Esophagus squamous epithelium (tissue), 5 donors: ENCODE measurements at regions not wholly inside any gene's neighbourhood (a gene's known extent, or its start where the extent isn't known, plus 50 kb on each side); places are given as distances from the start of the nearest gene placed in this dataset.

Experiments
- DNase-seq: peaks from one replicate; lab custom pipeline; 2025; lab: John Stamatoyannopoulos, UW
- H3K27ac ChIP-seq, 4 donors: fragments of 200-600 bp; sonication (generic); one replicate each; pipeline ENCODE4 v1.5.1; 2016 to 2019; ENCODE audit warnings: mild to moderate bottlenecking in 1 of 4
- H3K27me3 ChIP-seq, 4 donors: fragments of 200-600 bp; sonication (generic); 1 replicate in 3 of 4; 2 replicates in 1 of 4; pipeline versions ENCODE4 v1.5.1 to v1.6.0; 2017 to 2021; ENCODE audit warnings: antibody characterized with exemption in 1 of 4
- H3K36me3 ChIP-seq, 3 donors: fragments of 200-600 bp; sonication (generic); one replicate each; pipeline ENCODE4 v1.5.1; 2016 to 2019
- H3K4me1 ChIP-seq, 3 donors: fragments of 200-600 bp; sonication (generic); one replicate each; pipeline ENCODE4 v1.5.1; 2017 to 2019
- H3K4me3 ChIP-seq, 4 donors: fragments of 200-600 bp; sonication (generic); 1 replicate in 3 of 4; 2 replicates in 1 of 4; pipeline ENCODE4 v1.5.1; 2016 to 2019; ENCODE audit warnings: mild to moderate bottlenecking in 2 of 4, moderate library complexity in 1 of 4
- H3K9me3 ChIP-seq, 3 donors: fragments of 200-600 bp; sonication (generic); one replicate each; pipeline ENCODE4 v1.5.1; 2016 to 2019
- POLR2A ChIP-seq, 4 donors: fragments of 450-650 bp; IDR thresholded peaks; one replicate each; pipeline ENCODE4 v1.6.1; 2017; ENCODE audit warnings: antibody characterized with exemption in 4 of 4, mild to moderate bottlenecking in 4 of 4, moderate library complexity in 3 of 4
- WGBS, 2 donors: methylation state at CpG; one replicate each; pipeline ENCODE4 v1.1.5; 2018; 5-methylcytosine and 5-hydroxymethylcytosine counted together
- intact Hi-C: fragments of 100-400 bp; cut with DNase I; formaldehyde crosslinking; loops from one replicate; pipeline ENCODE4 v1.15.0; 2022
- TF ChIP-seq, protein P1 (sequence below), 6 experiments: fragments of 450-650 bp in 4 of 6; fragments of 200-600 bp in 2 of 6; sonication (generic) in 2 of 6; IDR thresholded peaks; one replicate each; pipeline ENCODE4 v1.5.1; 2016 to 2019; ENCODE audit warnings: antibody characterized with exemption in 6 of 6, mild to moderate bottlenecking in 4 of 6, moderate library complexity in 4 of 6
- donor health status: DM: yes; HTN: yes; CAD: no.

DNA sequence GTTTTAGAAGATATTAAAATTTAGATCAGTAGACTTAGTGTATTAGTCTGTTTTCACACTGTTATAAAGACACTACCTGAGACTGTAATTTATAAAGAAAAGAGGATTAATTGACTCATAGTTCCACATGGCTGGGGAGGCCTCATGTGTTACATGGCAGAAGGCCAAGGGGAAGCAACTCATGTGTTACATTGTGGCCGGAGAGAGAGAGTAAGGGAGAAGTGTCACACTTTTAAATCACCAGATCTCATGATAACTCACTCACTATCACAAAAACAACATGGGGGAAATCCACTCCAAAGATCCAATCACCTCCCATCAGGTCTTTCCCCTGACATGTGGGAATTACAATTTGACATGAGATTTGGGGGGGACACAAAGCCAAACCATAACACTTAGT, 1159.7 kb upstream of the PCDH7 start:
- H3K36me3 ChIP-seq, result no peaks in the 10 kb centered on the region
- TF ChIP-seq POLR2A (IDR thresholded peaks at IDR 0.05), result no peak
- TF ChIP-seq, protein P1, sequence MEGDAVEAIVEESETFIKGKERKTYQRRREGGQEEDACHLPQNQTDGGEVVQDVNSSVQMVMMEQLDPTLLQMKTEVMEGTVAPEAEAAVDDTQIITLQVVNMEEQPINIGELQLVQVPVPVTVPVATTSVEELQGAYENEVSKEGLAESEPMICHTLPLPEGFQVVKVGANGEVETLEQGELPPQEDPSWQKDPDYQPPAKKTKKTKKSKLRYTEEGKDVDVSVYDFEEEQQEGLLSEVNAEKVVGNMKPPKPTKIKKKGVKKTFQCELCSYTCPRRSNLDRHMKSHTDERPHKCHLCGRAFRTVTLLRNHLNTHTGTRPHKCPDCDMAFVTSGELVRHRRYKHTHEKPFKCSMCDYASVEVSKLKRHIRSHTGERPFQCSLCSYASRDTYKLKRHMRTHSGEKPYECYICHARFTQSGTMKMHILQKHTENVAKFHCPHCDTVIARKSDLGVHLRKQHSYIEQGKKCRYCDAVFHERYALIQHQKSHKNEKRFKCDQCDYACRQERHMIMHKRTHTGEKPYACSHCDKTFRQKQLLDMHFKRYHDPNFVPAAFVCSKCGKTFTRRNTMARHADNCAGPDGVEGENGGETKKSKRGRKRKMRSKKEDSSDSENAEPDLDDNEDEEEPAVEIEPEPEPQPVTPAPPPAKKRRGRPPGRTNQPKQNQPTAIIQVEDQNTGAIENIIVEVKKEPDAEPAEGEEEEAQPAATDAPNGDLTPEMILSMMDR (IDR thresholded peaks at IDR 0.05), result no peak
- H3K4me3 ChIP-seq, result no peak overlapping the region
- no peaks in the 10 kb centered on the region for H3K4me1 ChIP-seq
- H3K27me3 ChIP-seq, result no peaks in the 10 kb centered on the region
- no peak for DNase-seq
- H3K27ac ChIP-seq, result no peak overlapping the region
- intact Hi-C loops, result no loop called here
- WGBS, 2 donors, result 14 to 27% methylated on average over 1 of the region's 1 CpG
- no peaks in the 10 kb centered on the region for H3K9me3 ChIP-seq

DNA sequence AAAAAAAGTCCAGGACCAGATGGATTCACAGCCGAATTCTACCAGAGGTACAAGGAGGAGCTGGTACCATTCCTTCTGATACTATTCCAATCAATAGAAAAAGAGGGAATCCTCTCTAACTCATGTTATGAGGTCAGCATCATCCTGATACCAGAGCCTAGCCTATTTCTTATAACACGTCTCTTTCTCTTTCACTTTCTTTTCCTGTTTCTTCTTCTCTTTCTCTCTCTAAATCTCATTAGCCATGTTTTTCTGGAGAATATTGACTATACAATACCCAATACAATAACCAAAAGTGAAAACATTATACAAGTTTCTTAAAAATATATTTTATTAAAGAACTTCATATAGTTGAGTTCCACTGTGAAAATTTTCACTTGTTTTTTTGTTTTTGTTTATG, 1154.9 kb upstream of the PCDH7 start:
- no peaks in the 10 kb centered on the region for H3K36me3 ChIP-seq
- intact Hi-C loops, result no loop called here
- 64 to 65% methylated on average over 2 of the region's 2 CpGs for WGBS, 2 donors
- TF ChIP-seq, protein P1 (IDR thresholded peaks at IDR 0.05), result no peak
- no peak for TF ChIP-seq POLR2A (IDR thresholded peaks at IDR 0.05)
- no peak overlapping the region for H3K27ac ChIP-seq
- H3K9me3 ChIP-seq, result no peaks in the 10 kb centered on the region
- H3K4me3 ChIP-seq, result no peak overlapping the region
- no peaks in the 10 kb centered on the region for H3K27me3 ChIP-seq
- H3K4me1 ChIP-seq, result no peaks in the 10 kb centered on the region
- DNase-seq, result no peak

DNA sequence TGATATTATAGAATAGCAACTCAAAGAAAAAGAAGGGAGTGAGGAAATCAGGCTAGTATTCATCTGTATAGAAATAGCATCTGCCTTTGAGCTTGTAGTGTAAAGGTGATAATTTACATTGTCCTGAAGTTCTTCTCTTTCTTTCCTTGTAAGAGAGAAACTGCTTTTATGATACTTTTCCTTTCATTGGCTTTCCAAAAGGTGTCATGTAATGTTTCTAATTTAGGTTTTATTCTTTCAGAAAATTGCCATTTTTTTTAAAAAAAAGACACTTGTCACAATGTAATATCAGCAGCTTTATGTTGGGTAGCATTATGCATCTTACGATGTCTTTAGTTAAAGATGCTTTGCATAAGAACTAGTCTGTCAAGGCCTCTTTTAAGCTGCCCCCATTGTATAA, 1153.8 kb upstream of the PCDH7 start:
- H3K4me1 ChIP-seq, result no peaks in the 10 kb centered on the region
- intact Hi-C loops, result no loop called here
- WGBS, 2 donors, result 52 to 85% methylated on average over 1 of the region's 1 CpG

DNA sequence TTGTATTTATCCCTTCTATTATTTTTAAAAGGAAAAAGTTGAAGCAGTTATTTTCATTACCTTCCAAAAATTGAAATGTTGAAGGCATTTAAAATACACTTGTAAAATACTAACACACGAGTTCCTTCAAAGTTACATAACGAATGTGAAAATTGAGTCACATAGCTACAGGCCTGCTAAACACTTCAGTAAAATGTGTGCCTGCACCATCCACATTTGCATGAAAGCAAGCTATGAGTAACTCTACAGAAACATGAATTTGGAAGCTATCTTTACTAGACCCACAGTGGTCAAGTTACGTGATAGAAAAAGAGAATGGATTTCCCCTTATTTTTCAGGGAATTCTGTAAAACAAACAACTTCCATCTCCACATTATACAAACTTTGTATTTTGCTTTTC, 1148.8 kb upstream of the PCDH7 start:
- Histone ChIP-seq H3K36me3 (no peaks in the 10 kb centered on the region), H3K27me3 (no peaks in the 10 kb centered on the region), H3K9me3 (no peaks in the 10 kb centered on the region), H3K4me3 (no peak overlapping the region), H3K4me1 (no peaks in the 10 kb centered on the region), H3K27ac (no peak overlapping the region)
- intact Hi-C loops, result no loop called here
- no peak for DNase-seq
- TF ChIP-seq POLR2A (IDR thresholded peaks at IDR 0.05), result no peak
- TF ChIP-seq, protein P1 (IDR thresholded peaks at IDR 0.05), result no peak
- WGBS, 2 donors, result 72 to 81% methylated on average over 3 of the region's 3 CpGs

More for the DNA sequence above, 1153.8 kb upstream of the PCDH7 start:
- H3K27ac ChIP-seq, result no peak overlapping the region
- TF ChIP-seq POLR2A (IDR thresholded peaks at IDR 0.05), result no peak
- H3K4me3 ChIP-seq, result no peak overlapping the region
- H3K9me3 ChIP-seq, result no peaks in the 10 kb centered on the region
- H3K36me3 ChIP-seq, result no peaks in the 10 kb centered on the region
- no peak for DNase-seq
- H3K27me3 ChIP-seq, result no peaks in the 10 kb centered on the region

DNA sequence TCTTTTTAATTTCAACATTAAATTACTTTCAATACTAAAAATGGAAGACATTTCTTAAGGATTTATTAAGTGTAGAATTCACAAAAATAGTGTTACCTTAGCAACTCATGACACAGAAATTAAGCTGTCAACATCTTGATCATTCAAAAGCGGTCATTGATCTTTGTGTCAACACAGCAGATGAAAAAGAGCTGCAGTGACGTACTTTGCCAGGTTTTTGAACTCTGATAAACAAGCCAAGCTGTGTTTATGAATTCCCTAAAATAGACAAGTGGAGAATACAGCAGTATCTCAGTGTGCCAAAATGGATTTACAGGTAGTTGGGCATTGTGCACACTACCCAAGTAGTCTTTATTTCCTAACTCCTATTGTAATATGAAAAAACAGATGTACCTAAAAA, 1141.8 kb upstream of the PCDH7 start:
- Histone ChIP-seq H3K27ac (no peak overlapping the region), H3K27me3 (no peaks in the 10 kb centered on the region), H3K4me3 (no peak overlapping the region), H3K4me1 (no peaks in the 10 kb centered on the region), H3K9me3 (no peaks in the 10 kb centered on the region), H3K36me3 (no peaks in the 10 kb centered on the region)
- TF ChIP-seq, protein P1 (IDR thresholded peaks at IDR 0.05), result no peak
- TF ChIP-seq POLR2A (IDR thresholded peaks at IDR 0.05), result no peak
- intact Hi-C loops, result no loop called here
- no peak for DNase-seq
- WGBS, 2 donors, result 26 to 31% methylated on average over 2 of the region's 2 CpGs

DNA sequence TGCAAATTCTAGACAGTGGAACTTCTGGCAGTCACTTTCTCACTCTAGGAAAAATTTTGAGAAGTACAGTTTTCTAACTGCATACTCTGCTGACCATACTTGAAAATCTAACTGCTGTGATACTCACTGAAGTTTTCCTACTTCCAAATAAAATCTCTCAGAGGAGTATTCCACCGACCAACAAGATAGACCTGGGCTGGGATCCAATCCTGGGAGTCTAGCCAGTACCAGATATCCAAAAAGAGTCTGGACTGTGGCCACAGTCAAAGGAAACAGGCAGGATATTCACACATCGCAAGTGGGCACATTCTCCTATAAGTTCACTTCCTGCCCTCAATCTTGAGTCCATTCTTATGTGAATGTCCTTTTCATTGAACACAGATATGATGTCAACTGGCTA, 1138.7 kb upstream of the PCDH7 start:
- no peaks in the 10 kb centered on the region for H3K36me3 ChIP-seq
- no peaks in the 10 kb centered on the region for H3K9me3 ChIP-seq
- WGBS, 2 donors, result 4 to 7% methylated on average over 2 of the region's 2 CpGs
- H3K27me3 ChIP-seq, result no peaks in the 10 kb centered on the region
- intact Hi-C loops, result no loop called here
- H3K4me3 ChIP-seq, result no peak overlapping the region
- DNase-seq, result no peak
- no peak for TF ChIP-seq POLR2A (IDR thresholded peaks at IDR 0.05)
- TF ChIP-seq, protein P1 (IDR thresholded peaks at IDR 0.05), result no peak
- H3K4me1 ChIP-seq, result no peaks in the 10 kb centered on the region
- no peak overlapping the region for H3K27ac ChIP-seq
